ENCODE measurements at regions not wholly inside any gene's neighbourhood (a gene's known extent, or its start where the extent isn't known, plus 50 kb on each side); places are given as distances from the start of the nearest gene placed in this dataset.

DNA sequence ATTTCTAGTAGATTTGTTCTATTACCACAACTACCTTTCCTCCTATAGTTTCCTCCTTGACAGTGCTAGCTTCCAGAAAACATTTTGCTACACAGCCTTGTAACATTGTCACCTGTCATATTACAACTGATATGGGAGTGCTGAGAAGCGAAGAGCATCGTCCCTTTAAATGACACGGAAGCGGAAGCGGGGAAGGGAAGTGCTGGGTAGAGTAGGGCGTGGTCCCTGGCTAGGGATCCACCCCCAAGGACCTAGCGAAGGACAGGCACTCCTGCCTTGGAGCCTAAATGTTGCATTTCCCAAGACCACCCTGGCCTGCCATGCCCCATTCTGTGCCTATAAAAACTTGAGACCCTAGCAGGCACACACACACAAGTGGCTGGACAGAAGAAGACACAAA, 57.4 kb upstream of the RANBP6 start:
- no peak for TF ChIP-seq EZH2phosphoT487 (IDR thresholded peaks at IDR 0.05; ENCODE audit: low read depth, severe bottlenecking, unreplicated experiment)
- TF ChIP-seq, protein P1, sequence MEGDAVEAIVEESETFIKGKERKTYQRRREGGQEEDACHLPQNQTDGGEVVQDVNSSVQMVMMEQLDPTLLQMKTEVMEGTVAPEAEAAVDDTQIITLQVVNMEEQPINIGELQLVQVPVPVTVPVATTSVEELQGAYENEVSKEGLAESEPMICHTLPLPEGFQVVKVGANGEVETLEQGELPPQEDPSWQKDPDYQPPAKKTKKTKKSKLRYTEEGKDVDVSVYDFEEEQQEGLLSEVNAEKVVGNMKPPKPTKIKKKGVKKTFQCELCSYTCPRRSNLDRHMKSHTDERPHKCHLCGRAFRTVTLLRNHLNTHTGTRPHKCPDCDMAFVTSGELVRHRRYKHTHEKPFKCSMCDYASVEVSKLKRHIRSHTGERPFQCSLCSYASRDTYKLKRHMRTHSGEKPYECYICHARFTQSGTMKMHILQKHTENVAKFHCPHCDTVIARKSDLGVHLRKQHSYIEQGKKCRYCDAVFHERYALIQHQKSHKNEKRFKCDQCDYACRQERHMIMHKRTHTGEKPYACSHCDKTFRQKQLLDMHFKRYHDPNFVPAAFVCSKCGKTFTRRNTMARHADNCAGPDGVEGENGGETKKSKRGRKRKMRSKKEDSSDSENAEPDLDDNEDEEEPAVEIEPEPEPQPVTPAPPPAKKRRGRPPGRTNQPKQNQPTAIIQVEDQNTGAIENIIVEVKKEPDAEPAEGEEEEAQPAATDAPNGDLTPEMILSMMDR (IDR thresholded peaks at IDR 0.05; ENCODE audit: poor library complexity), result no peak

All from hepatocyte (in vitro differentiated cells).